Activated T-cell treated with anti-CD3 and anti-CD28 coated beads, Interleukin-2, amount 50 U/mL, for 48 hours (primary cell): ENCODE measurements at regions not wholly inside any gene's neighbourhood (a gene's known extent, or its start where the extent isn't known, plus 50 kb on each side); places are given as distances from the start of the nearest gene placed in this dataset.

Experiments
- DNase-seq, 2 experiments: peaks; one replicate each; pipeline ENCODE4 v3.0.0-alpha.2; 2020

GRCh38 chr15:55016225-55016624 lies 180.5 kb downstream of the RSL24D1 start:
- DNase-seq = no peak

DNA sequence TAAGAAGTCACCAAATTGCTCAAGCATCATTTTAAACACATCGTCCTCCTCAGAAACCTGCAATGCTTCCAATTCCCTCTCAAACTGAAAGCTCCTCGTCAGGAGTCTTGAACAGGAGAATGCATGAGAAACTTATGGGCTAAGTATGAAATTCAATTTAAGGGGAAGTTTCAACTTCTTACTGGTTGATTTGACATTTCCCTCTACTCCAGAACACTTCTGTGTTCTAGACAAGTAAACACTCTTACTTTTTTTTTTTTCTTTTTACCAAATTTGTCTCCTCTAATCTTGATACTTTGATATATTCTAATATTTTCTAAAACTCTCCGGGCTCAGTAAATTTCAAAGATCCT lies 181.7 kb downstream of the RSL24D1 start:
- no peak for DNase-seq

DNA sequence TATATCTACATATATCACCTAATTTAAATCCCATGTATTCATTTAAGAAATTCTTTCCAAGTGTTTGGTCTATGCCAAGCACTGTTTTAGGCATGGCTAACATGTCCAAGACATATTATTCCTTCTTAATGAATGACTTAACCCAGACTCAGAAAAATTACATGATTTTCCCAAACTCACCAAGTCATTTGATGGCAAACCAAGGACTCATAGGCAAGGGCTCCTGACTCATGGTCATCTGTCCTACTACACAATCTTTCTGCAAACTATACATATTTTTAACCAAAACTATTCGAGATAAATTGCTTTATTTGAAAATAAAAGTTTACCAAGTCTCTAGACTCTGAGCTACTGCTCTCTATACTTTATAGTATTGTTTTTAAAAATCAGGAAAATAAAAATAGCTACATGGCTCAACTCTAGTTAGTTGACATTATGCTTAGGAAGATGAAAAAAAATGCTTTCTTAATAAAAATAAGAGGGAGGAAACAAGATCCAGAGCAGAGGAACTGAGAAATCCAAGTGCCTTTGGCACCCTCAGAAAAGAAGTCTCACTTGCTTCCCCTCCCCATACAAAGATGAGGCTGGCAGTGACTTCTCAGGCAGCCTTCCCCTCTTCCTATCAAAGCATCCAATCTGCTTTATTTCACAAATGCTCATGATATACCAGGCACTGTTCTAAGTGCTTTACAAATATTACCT lies 182.2 kb downstream of the RSL24D1 start:
- no peak for DNase-seq

GRCh38 chr15:55008421-55008820 lies 188.3 kb downstream of the RSL24D1 start:
- DNase-seq = no peak

GRCh38 chr15:55007561-55007960 lies 189.2 kb downstream of the RSL24D1 start:
- no peak for DNase-seq

DNA sequence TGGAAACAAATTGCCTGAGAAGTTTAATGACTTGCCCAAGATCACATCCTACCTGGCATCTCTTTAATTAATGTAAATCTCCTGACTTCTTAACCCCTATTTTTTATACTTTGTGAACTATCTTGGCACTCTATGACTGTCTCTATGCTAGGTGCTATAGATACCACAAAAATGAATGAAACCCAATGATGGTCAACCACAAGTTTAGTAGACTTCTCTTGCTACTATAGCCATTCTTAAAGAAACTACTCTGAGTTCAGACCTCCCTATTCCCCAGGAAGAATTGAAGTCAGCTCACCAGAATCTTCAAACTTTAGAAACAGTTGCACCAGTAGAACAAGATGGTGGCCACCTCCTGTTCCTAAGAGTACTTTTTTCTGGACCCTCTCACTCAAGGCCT lies 191.1 kb downstream of the RSL24D1 start:
- DNase-seq = no peak

DNA sequence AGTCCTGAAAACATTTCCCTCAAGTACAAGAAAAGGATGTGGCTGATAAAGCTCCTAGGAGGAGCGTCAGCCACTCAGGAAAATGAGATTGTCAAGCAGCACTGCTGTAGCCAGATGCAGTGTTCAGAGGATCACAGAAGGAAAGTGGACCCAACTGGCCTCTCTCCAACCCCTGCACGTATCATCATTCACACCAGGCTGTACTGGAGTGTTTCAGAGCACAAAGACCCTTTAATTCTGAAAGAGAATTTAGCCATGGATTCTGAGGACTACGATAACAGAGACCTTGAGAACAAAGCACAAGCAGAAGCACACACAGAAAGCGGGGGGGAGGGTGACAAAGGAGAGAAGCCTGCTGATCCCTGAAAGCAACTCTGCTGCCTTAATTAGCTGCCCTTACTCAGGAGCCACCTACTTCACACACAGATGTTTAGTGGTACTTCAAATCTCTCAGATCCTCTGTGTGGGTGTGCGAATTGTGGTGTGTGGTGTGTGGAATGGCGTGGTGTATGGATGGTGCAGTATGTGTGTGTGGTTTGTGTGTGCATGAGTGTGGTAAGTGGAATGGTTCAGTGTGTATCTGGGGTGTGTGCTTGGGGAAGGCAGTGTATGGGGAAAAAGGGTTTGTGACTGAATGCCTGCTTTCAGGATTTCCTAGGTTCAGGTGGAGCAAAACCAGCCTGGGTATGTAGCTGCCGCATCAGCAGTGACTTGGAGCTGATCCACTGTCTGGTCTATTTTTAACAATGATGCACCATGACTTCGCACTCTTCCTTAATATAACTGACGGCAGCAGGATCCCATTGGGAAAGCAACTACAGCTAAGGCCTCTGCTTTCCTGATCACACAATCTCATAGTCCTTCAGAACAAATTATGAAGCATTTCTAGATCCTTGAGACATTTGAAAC lies 192.5 kb downstream of the RSL24D1 start:
- no peak for DNase-seq

- no peak for DNase-seq
Observed at GRCh38 chr15:54998661-54999060, 198.1 kb downstream of the RSL24D1 start.

DNA sequence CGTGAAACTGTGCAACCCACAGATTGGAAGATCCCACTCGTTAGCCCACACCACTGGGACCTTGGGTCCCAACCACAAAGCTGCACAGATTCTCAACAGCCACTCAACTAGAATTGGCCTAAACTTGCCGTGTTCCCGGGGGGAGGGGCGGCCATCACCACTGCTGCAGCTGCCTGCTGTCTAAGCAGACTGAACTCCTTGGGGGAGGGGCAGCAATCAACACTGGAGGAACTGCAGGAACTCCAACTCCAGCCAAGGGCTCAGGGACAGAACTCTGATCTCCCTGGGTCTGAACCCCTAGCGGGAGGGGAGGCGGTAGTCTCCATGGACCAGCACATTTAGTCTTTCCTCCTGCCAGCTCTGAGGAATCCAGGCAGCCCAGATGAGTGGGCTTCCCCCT lies 205.9 kb downstream of the RSL24D1 start:
- no peak for DNase-seq

- DNase-seq = no peak
Observed at GRCh38 chr15:54987881-54988280, 208.9 kb downstream of the RSL24D1 start.

DNA sequence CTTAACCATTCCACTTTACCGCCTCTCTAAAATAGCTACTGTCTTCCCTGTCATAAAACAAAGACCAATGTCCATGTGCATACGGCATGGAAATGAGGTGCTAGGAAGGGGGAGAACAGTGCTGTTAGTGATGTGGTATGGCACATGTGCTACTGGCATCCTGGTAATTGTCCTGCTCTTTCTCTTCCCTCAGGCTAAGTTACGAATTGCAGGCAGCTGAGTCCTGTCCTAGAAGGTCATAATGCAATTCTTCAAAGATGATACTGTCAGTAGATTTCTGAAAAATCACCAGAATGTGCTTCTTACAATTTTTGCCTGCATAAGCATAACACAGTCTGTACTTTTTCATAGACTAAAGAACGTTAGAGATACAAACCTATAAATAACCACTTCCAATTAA lies 216.8 kb downstream of the RSL24D1 start:
- DNase-seq = no peak

- no peak for DNase-seq
Observed at GRCh38 chr15:54962637-54963036, 234.1 kb downstream of the RSL24D1 start.

GRCh38 chr15:54960266-54960665 lies 236.5 kb downstream of the RSL24D1 start:
- no peak for DNase-seq

- no peak for DNase-seq
Observed at GRCh38 chr15:54941417-54941816, 255.3 kb downstream of the RSL24D1 start.

GRCh38 chr15:54917312-54917711 lies 279.4 kb downstream of the RSL24D1 start:
- DNase-seq = no peak

- no peak for DNase-seq
Observed at GRCh38 chr15:54915380-54915779, 281.4 kb downstream of the RSL24D1 start.

DNA sequence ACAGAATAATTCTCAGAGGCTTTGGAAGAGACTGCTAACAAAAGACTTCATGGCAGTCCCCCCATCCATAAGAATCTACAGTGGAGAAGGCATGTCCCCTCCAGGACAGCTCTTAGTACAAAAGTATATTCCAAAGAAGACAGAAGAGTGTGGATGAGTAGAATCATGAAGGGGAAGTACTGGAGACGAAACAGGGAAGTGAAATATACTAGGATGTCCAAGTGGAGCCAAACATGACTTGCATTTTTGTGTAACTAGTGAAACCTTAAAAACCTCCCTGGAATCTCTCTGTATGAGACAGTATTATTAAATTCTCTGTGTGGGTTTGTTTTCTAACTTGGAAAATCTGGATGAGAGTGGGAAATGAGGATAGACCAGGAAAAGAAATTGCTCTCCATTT lies 312.4 kb downstream of the RSL24D1 start:
- DNase-seq = no peak

DNA sequence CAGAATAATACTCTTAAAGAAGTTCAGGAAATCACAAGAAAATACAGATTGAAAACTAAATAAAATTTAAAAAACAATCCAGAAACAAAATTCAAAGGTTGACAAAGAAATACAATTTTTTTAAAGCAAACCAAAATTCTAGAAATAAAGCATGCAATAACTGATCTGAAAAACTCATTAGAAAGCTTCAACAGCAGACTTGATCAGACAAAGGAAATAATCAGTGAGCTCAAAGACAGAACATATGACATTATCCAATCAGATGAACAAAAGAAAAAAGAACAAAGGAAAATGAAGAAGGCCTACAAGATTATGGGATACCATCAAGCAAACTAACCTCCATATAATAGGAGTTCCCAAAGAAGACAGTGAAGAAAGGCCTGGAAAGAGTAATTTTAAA lies 336.8 kb downstream of the RSL24D1 start:
- DNase-seq = no peak

DNA sequence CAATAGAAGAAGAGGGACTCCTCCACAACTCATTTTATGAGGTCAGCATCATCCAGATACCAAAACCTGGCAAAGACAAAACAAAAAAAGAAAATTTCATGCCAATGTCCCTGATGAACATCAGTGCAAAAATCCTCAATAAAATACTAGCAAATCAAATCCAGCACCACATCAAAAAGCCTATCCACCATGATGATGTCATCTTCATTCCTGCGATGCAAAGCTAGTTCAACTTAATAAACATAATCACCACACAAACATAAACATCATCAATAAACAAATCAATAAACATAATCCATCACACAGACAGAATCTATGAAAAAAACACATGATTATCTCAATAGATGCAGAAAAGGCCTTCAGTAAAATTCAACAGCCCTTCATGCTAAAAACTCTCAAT lies 342.1 kb downstream of the RSL24D1 start:
- DNase-seq = no peak

DNA sequence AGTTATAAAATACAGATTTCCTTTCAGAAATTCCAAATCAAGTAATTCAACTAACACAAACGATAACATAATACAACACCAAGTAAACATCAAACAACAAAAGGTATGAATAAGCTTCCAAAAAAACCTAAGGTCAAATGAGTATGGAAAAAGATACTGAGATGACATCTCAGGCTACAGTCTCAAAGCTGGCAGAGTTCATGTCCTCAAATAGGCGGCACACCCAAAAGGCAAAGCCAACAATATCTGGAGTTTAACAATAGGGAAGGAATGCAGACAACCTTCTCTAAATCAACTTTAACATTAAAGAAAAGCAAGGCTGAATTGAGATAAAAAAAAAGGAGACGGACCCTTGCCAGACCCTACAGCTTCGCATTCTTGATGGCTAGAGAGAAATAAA lies 346.6 kb downstream of the RSL24D1 start:
- no peak for DNase-seq

DNA sequence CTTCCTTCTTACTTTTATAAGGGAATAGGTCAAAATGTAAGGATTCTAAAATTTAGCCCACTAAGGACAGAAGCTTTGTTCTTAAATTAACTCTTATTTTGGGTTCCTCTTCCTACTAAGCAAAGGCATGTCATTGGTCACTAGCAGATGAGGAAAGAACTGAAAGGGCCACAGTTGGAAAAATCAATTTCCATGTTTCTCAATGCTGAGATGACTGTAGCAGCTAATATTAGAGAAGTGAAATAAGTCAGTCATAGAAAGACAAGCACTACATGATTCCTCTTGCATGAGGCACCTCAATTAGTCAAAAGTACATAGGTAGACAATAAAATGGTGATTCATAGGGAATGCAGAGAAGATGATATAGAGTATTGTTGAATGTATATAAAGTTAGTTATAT lies 353.7 kb downstream of the RSL24D1 start:
- no peak for DNase-seq

- DNase-seq = no peak
Observed at GRCh38 chr15:54841701-54842305, 354.9 kb downstream of the RSL24D1 start.

DNA sequence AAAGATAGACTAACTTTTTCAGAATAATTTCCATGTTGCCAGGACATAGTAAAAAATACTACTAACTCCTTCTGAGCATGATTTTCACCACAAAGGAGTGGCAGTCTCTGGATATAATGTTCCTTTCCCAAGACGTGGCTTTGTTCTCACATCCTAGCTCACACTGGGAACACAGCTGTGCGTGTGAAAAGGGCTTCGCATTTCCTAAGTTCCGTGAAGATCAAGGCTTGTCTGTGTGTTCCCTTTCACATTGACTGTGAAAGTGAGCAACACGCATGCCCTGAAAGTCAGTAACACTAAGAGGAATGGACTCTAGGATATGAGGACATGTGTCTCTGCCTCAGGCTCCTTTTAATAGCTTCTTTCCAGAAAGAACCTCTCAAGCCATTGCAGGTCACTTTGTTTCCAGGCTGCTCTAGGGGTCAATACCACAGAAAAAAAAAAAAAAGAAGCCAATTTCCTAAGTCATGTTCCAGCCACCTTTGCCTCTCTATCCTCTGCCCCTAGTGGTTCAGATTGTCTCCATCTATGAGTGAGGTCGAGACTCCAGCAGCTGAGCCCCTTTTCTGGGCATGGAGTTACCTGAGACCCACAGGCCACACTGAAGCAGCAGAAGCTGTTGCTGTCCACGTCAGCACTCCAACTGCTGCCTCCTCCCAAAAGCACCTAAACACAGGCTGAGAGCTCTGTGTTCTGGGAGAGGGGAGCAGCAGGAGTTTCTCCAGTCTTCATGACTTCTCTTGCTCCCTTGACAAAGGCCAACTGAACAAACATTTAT lies 355.9 kb downstream of the RSL24D1 start:
- DNase-seq = no peak
